ENCODE measurements at regions not wholly inside any gene's neighbourhood (a gene's known extent, or its start where the extent isn't known, plus 50 kb on each side); places are given as distances from the start of the nearest gene placed in this dataset.

GRCh38 chr4:13032936-13033335 is 451.2 kb downstream of the RAB28 start:
- intact Hi-C loops (cut with DNase I), result no loop called here
- H3K4me1 ChIP-seq, result no peaks in the 10 kb centered on the region

GRCh38 chr4:13024147-13025105 is 459.7 kb downstream of the RAB28 start:
- intact Hi-C loops (cut with DNase I), result no loop called here
- Histone ChIP-seq H3K4me1 (no peaks in the 10 kb centered on the region), H3K9me3 (peaks cover 0 to 2% (median 0%) of the 10 kb centered on the region in 4 donors), H3K27ac (no peak overlapping the region), H3K27me3 (no peaks in the 10 kb centered on the region), H3K4me3 (no peak overlapping the region), H3K36me3 (no peaks in the 10 kb centered on the region)
- WGBS, 2 donors, result 77 to 79% methylated on average over 7 of the region's 7 CpGs
- TF ChIP-seq, protein P1, sequence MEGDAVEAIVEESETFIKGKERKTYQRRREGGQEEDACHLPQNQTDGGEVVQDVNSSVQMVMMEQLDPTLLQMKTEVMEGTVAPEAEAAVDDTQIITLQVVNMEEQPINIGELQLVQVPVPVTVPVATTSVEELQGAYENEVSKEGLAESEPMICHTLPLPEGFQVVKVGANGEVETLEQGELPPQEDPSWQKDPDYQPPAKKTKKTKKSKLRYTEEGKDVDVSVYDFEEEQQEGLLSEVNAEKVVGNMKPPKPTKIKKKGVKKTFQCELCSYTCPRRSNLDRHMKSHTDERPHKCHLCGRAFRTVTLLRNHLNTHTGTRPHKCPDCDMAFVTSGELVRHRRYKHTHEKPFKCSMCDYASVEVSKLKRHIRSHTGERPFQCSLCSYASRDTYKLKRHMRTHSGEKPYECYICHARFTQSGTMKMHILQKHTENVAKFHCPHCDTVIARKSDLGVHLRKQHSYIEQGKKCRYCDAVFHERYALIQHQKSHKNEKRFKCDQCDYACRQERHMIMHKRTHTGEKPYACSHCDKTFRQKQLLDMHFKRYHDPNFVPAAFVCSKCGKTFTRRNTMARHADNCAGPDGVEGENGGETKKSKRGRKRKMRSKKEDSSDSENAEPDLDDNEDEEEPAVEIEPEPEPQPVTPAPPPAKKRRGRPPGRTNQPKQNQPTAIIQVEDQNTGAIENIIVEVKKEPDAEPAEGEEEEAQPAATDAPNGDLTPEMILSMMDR (IDR thresholded peaks at IDR 0.05), result no peak
- DNase-seq, result no peak

More at GRCh38 chr4:13032936-13033335, 451.2 kb downstream of the RAB28 start:
- H3K4me3 ChIP-seq, result no peak overlapping the region
- WGBS, 2 donors, result 70 to 89% methylated on average over 1 of the region's 1 CpG
- TF ChIP-seq, protein P1 (IDR thresholded peaks at IDR 0.05), result no peak
- no peak for DNase-seq
- H3K36me3 ChIP-seq, result no peaks in the 10 kb centered on the region
- H3K27ac ChIP-seq, result no peak overlapping the region
- H3K27me3 ChIP-seq, result no peaks in the 10 kb centered on the region
- H3K9me3 ChIP-seq, result peaks cover 0 to 2% (median 0%) of the 10 kb centered on the region in 4 donors

DNA sequence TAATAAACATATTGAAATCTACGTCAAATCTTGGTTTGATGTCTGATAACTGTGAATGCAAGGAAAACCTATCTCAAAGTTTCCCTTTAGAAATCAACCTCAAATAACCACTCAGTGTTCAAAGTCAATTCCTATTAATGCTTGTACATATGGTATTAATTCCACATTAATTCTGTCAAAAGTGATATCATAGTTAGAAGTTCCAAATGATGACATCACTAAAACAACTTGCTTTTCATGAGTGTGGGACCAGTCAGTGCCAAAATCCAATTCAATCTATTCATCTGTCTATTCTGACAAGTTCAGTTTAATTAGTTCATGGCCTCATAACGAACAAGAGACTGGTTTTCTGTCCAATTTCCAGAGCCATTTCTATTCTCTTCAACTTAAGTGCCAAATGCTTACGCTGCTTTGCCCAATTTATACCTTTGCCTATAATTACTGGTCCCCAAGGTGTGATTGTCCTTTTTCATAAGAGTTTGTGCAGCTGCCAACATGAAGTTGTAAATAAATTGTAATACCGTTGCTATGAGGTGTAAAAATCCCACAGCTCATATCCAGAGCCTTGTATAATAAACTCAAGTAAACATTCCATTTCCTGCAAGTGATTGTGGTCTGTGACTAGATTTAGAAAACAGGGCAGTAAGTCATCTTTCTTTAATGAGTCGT is 476.2 kb downstream of the RAB28 start:
- Histone ChIP-seq H3K9me3 (no peaks in the 10 kb centered on the region), H3K27me3 (no peaks in the 10 kb centered on the region), H3K4me3 (no peak overlapping the region), H3K27ac (no peak overlapping the region), H3K36me3 (no peaks in the 10 kb centered on the region), H3K4me1 (peaks cover 0 to 3% (median 0%) of the 10 kb centered on the region in 4 donors)
- DNase-seq, result no peak
- intact Hi-C loops (cut with DNase I), result no loop called here
- TF ChIP-seq, protein P1 (IDR thresholded peaks at IDR 0.05), result no peak
- TF ChIP-seq POLR2AphosphoS5 (IDR thresholded peaks at IDR 0.05), result no peak
- TF ChIP-seq EP300 (IDR thresholded peaks at IDR 0.05), result no peak
- no peak for TF ChIP-seq POLR2A (IDR thresholded peaks at IDR 0.05)
- WGBS, 2 donors, result 24 to 41% methylated on average over 5 of the region's 5 CpGs

- H3K27me3 ChIP-seq, result no peaks in the 10 kb centered on the region
- peaks cover 0 to 7% (median 2%) of the 10 kb centered on the region in 4 donors for H3K9me3 ChIP-seq
- no peaks in the 10 kb centered on the region for H3K36me3 ChIP-seq
- no peak overlapping the region for H3K4me3 ChIP-seq
- H3K4me1 ChIP-seq, result no peaks in the 10 kb centered on the region
- no peak for DNase-seq
- WGBS, 2 donors, result 89 to 91% methylated on average over 3 of the region's 3 CpGs
- TF ChIP-seq, protein P1 (IDR thresholded peaks at IDR 0.05), result no peak
- TF ChIP-seq POLR2A (IDR thresholded peaks at IDR 0.05) (no peak), POLR2AphosphoS5 (IDR thresholded peaks at IDR 0.05) (no peak), EP300 (IDR thresholded peaks at IDR 0.05) (no peak)
- H3K27ac ChIP-seq, result no peak overlapping the region
- intact Hi-C loops (cut with DNase I), result no loop called here
Measured at GRCh38 chr4:12993923-12994322, 490.2 kb downstream of the RAB28 start.

All from sigmoid colon (tissue), 6 donors.